Astrocyte (in vitro differentiated cells and primary cell): ENCODE measurements at regions not wholly inside any gene's neighbourhood (a gene's known extent, or its start where the extent isn't known, plus 50 kb on each side); places are given as distances from the start of the nearest gene placed in this dataset.

Experiments
- DNase-seq: peaks from one replicate; pipeline ENCODE4 v3.0.0-alpha.2; 2010; ENCODE audit warnings: low read depth
- FAIRE-seq: peaks from 2 replicates; lab custom pipeline; 2011; peaks lifted over from hg19 to GRCh38; lab: Jason Lieb, UNC
- H2AFZ ChIP-seq: 2 replicates; pipeline ENCODE4 v1.6.0; 2012; ENCODE audit warnings: low read depth, low read length, inconsistent platforms
- H3K27ac ChIP-seq: 2 replicates; pipeline ENCODE4 v1.5.1; 2011; ENCODE audit warnings: low read depth, low read length, inconsistent platforms
- H3K27me3 ChIP-seq: 2 replicates; pipeline ENCODE4 v1.6.0; 2011; ENCODE audit warnings: low read length, inconsistent platforms; ENCODE audit not compliant: insufficient read depth
- H3K36me3 ChIP-seq: 2 replicates; pipeline ENCODE4 v1.5.1; 2011; ENCODE audit warnings: low read length, inconsistent platforms; ENCODE audit not compliant: insufficient read depth
- H3K4me1 ChIP-seq: 2 replicates; pipeline ENCODE4 v1.5.1; 2011; ENCODE audit warnings: low read length, inconsistent platforms; ENCODE audit not compliant: insufficient read depth
- H3K4me2 ChIP-seq: 2 replicates; pipeline ENCODE4 v1.6.0; 2012; ENCODE audit warnings: low read length, inconsistent platforms
- H3K4me3 ChIP-seq: 2 replicates; pipeline ENCODE4 v1.5.1; 2011; ENCODE audit warnings: low read depth, mild to moderate bottlenecking, low read length, inconsistent platforms; ENCODE audit not compliant: insufficient read depth
- H3K79me2 ChIP-seq: 2 replicates; pipeline ENCODE4 v1.6.0; 2012; ENCODE audit warnings: mild to moderate bottlenecking, low read length, inconsistent platforms; ENCODE audit not compliant: insufficient read depth
- H3K9ac ChIP-seq: 2 replicates; pipeline ENCODE4 v1.6.0; 2012; ENCODE audit warnings: mild to moderate bottlenecking, low read length, inconsistent platforms
- H3K9me3 ChIP-seq: 2 replicates; pipeline ENCODE4 v1.5.1; 2012; ENCODE audit warnings: low read depth, mild to moderate bottlenecking, low read length, inconsistent platforms; ENCODE audit not compliant: insufficient read depth
- H4K20me1 ChIP-seq: 2 replicates; pipeline ENCODE4 v1.6.0; 2012; ENCODE audit warnings: low read length, inconsistent platforms; ENCODE audit not compliant: insufficient read depth
- H3K27ac Mint-ChIP-seq: one replicate; pipeline ENCODE4 v1.8.0; 2021; ENCODE audit warnings: mild to moderate bottlenecking, mixed read lengths; ENCODE audit not compliant: unreplicated experiment
- H3K27me3 Mint-ChIP-seq: one replicate; pipeline ENCODE4 v1.8.0; 2021; ENCODE audit warnings: low read depth, mixed read lengths; ENCODE audit not compliant: unreplicated experiment
- H3K36me3 Mint-ChIP-seq: one replicate; pipeline ENCODE4 v1.8.0; 2021; ENCODE audit warnings: low read depth, mixed read lengths; ENCODE audit not compliant: unreplicated experiment
- H3K4me1 Mint-ChIP-seq: one replicate; pipeline ENCODE4 v1.8.0; 2021; ENCODE audit warnings: low read depth, mixed read lengths; ENCODE audit not compliant: unreplicated experiment
- H3K4me3 Mint-ChIP-seq: one replicate; pipeline ENCODE4 v1.8.0; 2021; ENCODE audit warnings: mild to moderate bottlenecking, moderate library complexity, mixed read lengths; ENCODE audit not compliant: unreplicated experiment
- H3K9me3 Mint-ChIP-seq: one replicate; pipeline ENCODE4 v1.8.0; 2021; ENCODE audit warnings: mild to moderate bottlenecking, mixed read lengths; ENCODE audit not compliant: unreplicated experiment
- CTCF ChIP-seq: IDR thresholded peaks from 2 replicates; pipeline ENCODE4 v1.5.1; 2011; ENCODE audit warnings: low read depth, mild to moderate bottlenecking, inconsistent platforms, low read length, moderate library complexity; ENCODE audit not compliant: insufficient read depth
- EZH2 ChIP-seq: IDR thresholded peaks from 2 replicates; pipeline ENCODE4 v1.6.1; 2012; ENCODE audit warnings: mild to moderate bottlenecking, low read length, inconsistent platforms; ENCODE audit not compliant: insufficient read depth

GRCh38 chr14:81728447-81728846 is 194.8 kb upstream of the SEL1L start:
- H3K4me1 Mint-ChIP-seq: no peaks in the 10 kb centered on the region
- FAIRE-seq (no peak), DNase-seq (no peak)
- H3K4me2 ChIP-seq: no peak overlapping the region
- no peaks in the 10 kb centered on the region for H3K9me3 Mint-ChIP-seq
- H3K4me3 ChIP-seq: no peak overlapping the region
- TF ChIP-seq CTCF (no peak), EZH2 (no peak)
- H3K79me2 ChIP-seq: no peaks in the 10 kb centered on the region
- H4K20me1 ChIP-seq: no peaks in the 10 kb centered on the region
- H3K27ac Mint-ChIP-seq: no peak overlapping the region
- no peak overlapping the region for H3K4me3 Mint-ChIP-seq
- H3K36me3 Mint-ChIP-seq: no peaks in the 10 kb centered on the region
- no peak overlapping the region for H3K9ac ChIP-seq
- H3K27me3 ChIP-seq: no peaks in the 10 kb centered on the region
- H3K27ac ChIP-seq: no peak overlapping the region
- no peaks in the 10 kb centered on the region for H3K27me3 Mint-ChIP-seq
- H3K4me1 ChIP-seq: peaks cover 8% of the 10 kb centered on the region
- H3K9me3 ChIP-seq: no peaks in the 10 kb centered on the region
- no peak overlapping the region for H2AFZ ChIP-seq
- H3K36me3 ChIP-seq: no peaks in the 10 kb centered on the region

GRCh38 chr14:81729622-81730021 is 196.0 kb upstream of the SEL1L start:
- no peaks in the 10 kb centered on the region for H3K4me1 Mint-ChIP-seq
- H4K20me1 ChIP-seq: no peaks in the 10 kb centered on the region
- H3K27ac ChIP-seq: no peak overlapping the region
- no peak overlapping the region for H3K9ac ChIP-seq
- H3K4me3 Mint-ChIP-seq: no peak overlapping the region
- H3K4me3 ChIP-seq: no peak overlapping the region
- H3K36me3 Mint-ChIP-seq: no peaks in the 10 kb centered on the region
- no peaks in the 10 kb centered on the region for H3K9me3 Mint-ChIP-seq
- no peak overlapping the region for H3K4me2 ChIP-seq
- peaks cover 8% of the 10 kb centered on the region for H3K4me1 ChIP-seq
- H3K36me3 ChIP-seq: no peaks in the 10 kb centered on the region
- H3K27me3 ChIP-seq: no peaks in the 10 kb centered on the region
- TF ChIP-seq CTCF (no peak), EZH2 (no peak)
- FAIRE-seq (no peak), DNase-seq (no peak)
- no peak overlapping the region for H2AFZ ChIP-seq
- H3K27ac Mint-ChIP-seq: no peak overlapping the region
- no peaks in the 10 kb centered on the region for H3K27me3 Mint-ChIP-seq
- H3K79me2 ChIP-seq: no peaks in the 10 kb centered on the region
- no peaks in the 10 kb centered on the region for H3K9me3 ChIP-seq

GRCh38 chr14:81737938-81738337 is 204.3 kb upstream of the SEL1L start:
- Histone ChIP-seq H2AFZ (no peak overlapping the region), H3K79me2 (no peaks in the 10 kb centered on the region), H3K4me1 (no peaks in the 10 kb centered on the region), H3K36me3 (no peaks in the 10 kb centered on the region), H3K27ac (no peak overlapping the region), H3K27me3 (no peaks in the 10 kb centered on the region), H3K9me3 (no peaks in the 10 kb centered on the region), H3K4me2 (no peak overlapping the region), H4K20me1 (no peaks in the 10 kb centered on the region), H3K4me3 (no peak overlapping the region), H3K9ac (no peak overlapping the region)
- no peaks in the 10 kb centered on the region for H3K9me3 Mint-ChIP-seq
- H3K4me3 Mint-ChIP-seq: no peak overlapping the region
- H3K27ac Mint-ChIP-seq: no peak overlapping the region
- FAIRE-seq (no peak), DNase-seq (no peak)
- H3K4me1 Mint-ChIP-seq: no peaks in the 10 kb centered on the region
- H3K36me3 Mint-ChIP-seq: no peaks in the 10 kb centered on the region
- H3K27me3 Mint-ChIP-seq: no peaks in the 10 kb centered on the region
- no peak for TF ChIP-seq EZH2
- no peak for TF ChIP-seq CTCF
